Spleen (tissue), 7 donors: ENCODE measurements at regions not wholly inside any gene's neighbourhood (a gene's known extent, or its start where the extent isn't known, plus 50 kb on each side); places are given as distances from the start of the nearest gene placed in this dataset.

Experiments
- POLR2A ChIP-seq, 3 donors: fragments of 450-650 bp; IDR thresholded peaks; one replicate each; pipeline ENCODE4 v1.5.1; 2017; ENCODE audit warnings: antibody characterized with exemption in 3 of 3, mild to moderate bottlenecking in 1 of 3
- POLR2AphosphoS5 ChIP-seq, 3 donors: sonication (generic); formaldehyde crosslinking; IDR thresholded peaks; one replicate each; pipeline ENCODE4 v1.5.1; 2017; ENCODE audit warnings: antibody characterized with exemption in 3 of 3
- TF ChIP-seq, protein P1 (sequence below), 11 experiments: fragments of 200-600 bp in 7 of 11; fragments of 450-650 bp in 4 of 11; sonication (generic) in 4 of 11; IDR thresholded peaks in 8 of 11; conservative IDR thresholded peaks in 3 of 11; 1 replicate in 7 of 11; 2 replicates in 4 of 11; pipeline versions ENCODE4 v1.4.0 to v1.8.0; 2016 to 2021; ENCODE audit warnings: antibody characterized with exemption in 11 of 11, inconsistent platforms in 4 of 11, mild to moderate bottlenecking in 1 of 11
- donor health status: DM: no; HTN: no; CAD: no; lungs with moderate emphysema.
- donor health status: DM: no; HTN: no; CAD: no.
- donor health status: DM: no; HTN: no; CAD: no.

DNA sequence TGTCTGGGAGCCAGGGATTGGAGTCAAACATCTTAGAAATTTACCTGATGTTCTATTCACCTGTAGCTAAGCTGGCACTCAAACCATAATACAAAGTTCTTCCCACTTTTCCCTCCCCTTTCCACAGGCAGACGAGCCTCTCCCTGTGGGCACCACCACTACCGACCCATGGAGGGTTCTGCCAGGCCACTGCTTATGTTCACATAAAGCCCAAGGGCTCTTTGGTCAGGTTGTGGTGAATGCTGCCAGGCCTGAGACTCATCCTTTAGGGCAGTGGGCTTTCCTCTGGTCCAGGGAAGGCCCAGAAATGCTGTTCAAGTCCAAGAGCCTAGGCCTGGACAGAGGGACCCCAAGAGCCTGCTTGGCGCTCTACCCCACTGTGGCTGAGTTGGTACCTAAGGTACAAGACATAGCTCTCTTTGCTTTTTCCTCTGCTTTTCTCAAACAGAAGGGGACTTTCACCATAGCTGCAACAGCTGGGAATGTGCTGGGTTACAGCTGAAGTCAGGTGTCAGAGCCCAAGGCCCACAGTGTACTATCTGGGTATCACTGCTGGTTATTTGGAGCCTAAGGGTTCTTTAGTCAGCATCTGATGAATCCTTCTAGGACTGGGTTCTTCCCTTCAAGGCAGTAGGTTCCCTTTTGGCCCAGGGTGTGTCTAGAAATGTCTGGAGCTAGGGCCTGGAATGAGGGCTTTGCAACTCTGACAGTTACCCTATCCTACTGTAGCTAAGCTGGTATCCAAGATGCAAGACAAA, 620.1 kb downstream of the TLE1 start:
- TF ChIP-seq, protein P1, sequence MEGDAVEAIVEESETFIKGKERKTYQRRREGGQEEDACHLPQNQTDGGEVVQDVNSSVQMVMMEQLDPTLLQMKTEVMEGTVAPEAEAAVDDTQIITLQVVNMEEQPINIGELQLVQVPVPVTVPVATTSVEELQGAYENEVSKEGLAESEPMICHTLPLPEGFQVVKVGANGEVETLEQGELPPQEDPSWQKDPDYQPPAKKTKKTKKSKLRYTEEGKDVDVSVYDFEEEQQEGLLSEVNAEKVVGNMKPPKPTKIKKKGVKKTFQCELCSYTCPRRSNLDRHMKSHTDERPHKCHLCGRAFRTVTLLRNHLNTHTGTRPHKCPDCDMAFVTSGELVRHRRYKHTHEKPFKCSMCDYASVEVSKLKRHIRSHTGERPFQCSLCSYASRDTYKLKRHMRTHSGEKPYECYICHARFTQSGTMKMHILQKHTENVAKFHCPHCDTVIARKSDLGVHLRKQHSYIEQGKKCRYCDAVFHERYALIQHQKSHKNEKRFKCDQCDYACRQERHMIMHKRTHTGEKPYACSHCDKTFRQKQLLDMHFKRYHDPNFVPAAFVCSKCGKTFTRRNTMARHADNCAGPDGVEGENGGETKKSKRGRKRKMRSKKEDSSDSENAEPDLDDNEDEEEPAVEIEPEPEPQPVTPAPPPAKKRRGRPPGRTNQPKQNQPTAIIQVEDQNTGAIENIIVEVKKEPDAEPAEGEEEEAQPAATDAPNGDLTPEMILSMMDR (IDR thresholded peaks at IDR 0.05 in 8 of 11, conservative IDR thresholded peaks at IDR 0.05 in 3 of 11), result no peak
- TF ChIP-seq POLR2AphosphoS5 (IDR thresholded peaks at IDR 0.05) (no peak), POLR2A (IDR thresholded peaks at IDR 0.05) (no peak)
